DOHH2 (cell line): ENCODE measurements at regions not wholly inside any gene's neighbourhood (a gene's known extent, or its start where the extent isn't known, plus 50 kb on each side); places are given as distances from the start of the nearest gene placed in this dataset.

ENCODE experiments used
- H3F3A ChIP-seq: fragments of 200-600 bp; sonication (generic), shearing (Covaris generic); 2 replicates; pipeline ENCODE4 v1.6.0; 2016; ENCODE audit warnings: antibody characterized with exemption, mild to moderate bottlenecking; ENCODE audit not compliant: control insufficient read depth, insufficient read depth
- H3K27ac ChIP-seq: fragments of 200-600 bp; sonication (generic); 2 replicates; pipeline ENCODE4 v1.5.1; 2014; ENCODE audit warnings: low read depth, mild to moderate bottlenecking, low read length, moderate library complexity
- H3K27me3 ChIP-seq: fragments of 200-600 bp; sonication (generic); 2 replicates; pipeline ENCODE4 v1.6.1; 2014; ENCODE audit warnings: mild to moderate bottlenecking, low read length, mixed read lengths; ENCODE audit not compliant: control insufficient read depth
- H3K36me3 ChIP-seq: fragments of 200-600 bp; sonication (generic); 2 replicates; pipeline ENCODE4 v1.6.1; 2014; ENCODE audit warnings: mild to moderate bottlenecking, low read length, moderate library complexity, mixed read lengths; ENCODE audit not compliant: control insufficient read depth
- H3K4me1 ChIP-seq: fragments of 200-600 bp; sonication (generic); 2 replicates; pipeline ENCODE4 v1.6.1; 2014; ENCODE audit warnings: mild to moderate bottlenecking, low read length, mixed read lengths; ENCODE audit not compliant: control insufficient read depth
- H3K4me2 ChIP-seq: fragments of 200-600 bp; sonication (generic); 2 replicates; pipeline ENCODE4 v1.6.0; 2014; ENCODE audit warnings: mild to moderate bottlenecking, low read length, moderate library complexity
- H3K4me3 ChIP-seq: fragments of 200-600 bp; sonication (generic); 2 replicates; pipeline ENCODE4 v1.5.1; 2014; ENCODE audit warnings: mild to moderate bottlenecking, low read length, mixed read lengths
- H3K79me2 ChIP-seq: fragments of 200-600 bp; sonication (generic); 2 replicates; pipeline ENCODE4 v1.6.1; 2014; ENCODE audit warnings: mild to moderate bottlenecking, low read length, mixed read lengths; ENCODE audit not compliant: control insufficient read depth
- H3K9me2 ChIP-seq: fragments of 200-600 bp; sonication (generic); replicated peaks from 2 replicates; pipeline ENCODE4 v1.6.1; 2014; ENCODE audit warnings: mild to moderate bottlenecking, low read length, mixed read lengths; ENCODE audit not compliant: control insufficient read depth
- H3K9me3 ChIP-seq: fragments of 200-600 bp; sonication (generic); 2 replicates; pipeline ENCODE4 v1.6.1; 2014; ENCODE audit warnings: antibody characterized with exemption, low read length, mixed read lengths; ENCODE audit not compliant: control insufficient read depth, insufficient read depth
- H4K20me1 ChIP-seq: fragments of 200-600 bp; sonication (generic); 2 replicates; pipeline ENCODE4 v1.6.0; 2014; ENCODE audit warnings: low read depth, mild to moderate bottlenecking, antibody characterized with exemption, low read length, moderate library complexity; ENCODE audit not compliant: control insufficient read depth, insufficient read depth
- CTCF ChIP-seq: fragments of 200-600 bp; sonication (generic); IDR thresholded peaks from one replicate; pipeline ENCODE4 v1.5.1; 2014; ENCODE audit warnings: antibody characterized with exemption, mild to moderate bottlenecking, low read depth, low read length; ENCODE audit not compliant: poor library complexity, severe bottlenecking
- EZH2phosphoT487 ChIP-seq: fragments of 200-600 bp; sonication (generic); IDR thresholded peaks from 2 replicates; pipeline ENCODE4 v1.6.1; 2017; ENCODE audit warnings: borderline replicate concordance, mild to moderate bottlenecking, antibody characterized with exemption, low read length, moderate library complexity, mixed read lengths

GRCh38 chr1:58003059-58003458 lies 543.5 kb downstream of the OMA1 start:
- no peaks in the 10 kb centered on the region for H4K20me1 ChIP-seq
- no peaks in the 10 kb centered on the region for H3F3A ChIP-seq
- no peak overlapping the region for H3K27ac ChIP-seq
- H3K4me2 ChIP-seq, result no peak overlapping the region
- no peaks in the 10 kb centered on the region for H3K27me3 ChIP-seq
- no peaks in the 10 kb centered on the region for H3K36me3 ChIP-seq
- no peak overlapping the region for H3K4me3 ChIP-seq
- TF ChIP-seq EZH2phosphoT487, result no peak
- TF ChIP-seq CTCF, result no peak
- H3K79me2 ChIP-seq, result no peaks in the 10 kb centered on the region
- H3K9me3 ChIP-seq, result no peaks in the 10 kb centered on the region
- no peaks in the 10 kb centered on the region for H3K4me1 ChIP-seq
- no peaks in the 10 kb centered on the region for H3K9me2 ChIP-seq

- no peaks in the 10 kb centered on the region for H3K9me3 ChIP-seq
- no peaks in the 10 kb centered on the region for H3K4me1 ChIP-seq
- no peaks in the 10 kb centered on the region for H3K36me3 ChIP-seq
- TF ChIP-seq EZH2phosphoT487 (no peak), CTCF (no peak)
- H3K27me3 ChIP-seq, result no peaks in the 10 kb centered on the region
- no peak overlapping the region for H3K4me2 ChIP-seq
- no peak overlapping the region for H3K4me3 ChIP-seq
- no peaks in the 10 kb centered on the region for H4K20me1 ChIP-seq
- H3F3A ChIP-seq, result no peaks in the 10 kb centered on the region
- H3K27ac ChIP-seq, result no peak overlapping the region
- no peaks in the 10 kb centered on the region for H3K9me2 ChIP-seq
- H3K79me2 ChIP-seq, result no peaks in the 10 kb centered on the region
Observed at GRCh38 chr1:58000821-58001220, 545.7 kb downstream of the OMA1 start.

GRCh38 chr1:58000116-58000515 lies 546.4 kb downstream of the OMA1 start:
- Histone ChIP-seq H4K20me1 (no peaks in the 10 kb centered on the region), H3K27me3 (no peaks in the 10 kb centered on the region), H3F3A (no peaks in the 10 kb centered on the region), H3K9me2 (no peaks in the 10 kb centered on the region), H3K4me3 (no peak overlapping the region), H3K36me3 (no peaks in the 10 kb centered on the region), H3K9me3 (no peaks in the 10 kb centered on the region), H3K4me1 (no peaks in the 10 kb centered on the region), H3K79me2 (no peaks in the 10 kb centered on the region), H3K4me2 (no peak overlapping the region), H3K27ac (no peak overlapping the region)
- TF ChIP-seq EZH2phosphoT487 (no peak), CTCF (no peak)

- no peak overlapping the region for H3K27ac ChIP-seq
- no peaks in the 10 kb centered on the region for H4K20me1 ChIP-seq
Observed at GRCh38 chr1:57996400-57996799, 550.1 kb downstream of the OMA1 start.

More at GRCh38 chr1:57996400-57996799, 550.1 kb downstream of the OMA1 start:
- Histone ChIP-seq H3K79me2 (no peaks in the 10 kb centered on the region), H3K4me3 (no peak overlapping the region), H3K27me3 (no peaks in the 10 kb centered on the region), H3K36me3 (no peaks in the 10 kb centered on the region), H3F3A (no peaks in the 10 kb centered on the region), H3K4me1 (no peaks in the 10 kb centered on the region), H3K9me3 (no peaks in the 10 kb centered on the region), H3K4me2 (no peak overlapping the region), H3K9me2 (no peaks in the 10 kb centered on the region)
- no peak for TF ChIP-seq CTCF
- no peak for TF ChIP-seq EZH2phosphoT487
